Breast epithelium (tissue), 3 donors: ENCODE measurements at regions not wholly inside any gene's neighbourhood (a gene's known extent, or its start where the extent isn't known, plus 50 kb on each side); places are given as distances from the start of the nearest gene placed in this dataset.

ENCODE experiments used
- POLR2A ChIP-seq: fragments of 450-650 bp; IDR thresholded peaks from one replicate; pipeline ENCODE4 v1.6.1; 2016; ENCODE audit warnings: antibody characterized with exemption, mild to moderate bottlenecking, moderate library complexity
- POLR2AphosphoS5 ChIP-seq, 3 donors: sonication (generic); formaldehyde crosslinking; IDR thresholded peaks; one replicate each; pipeline ENCODE4 v1.6.1; 2017; ENCODE audit warnings: antibody characterized with exemption in 3 of 3
- TF ChIP-seq, protein P1 (sequence below), 3 donors: fragments of 450-650 bp; IDR thresholded peaks; one replicate each; pipeline ENCODE4 v1.5.1; 2016 to 2017; ENCODE audit warnings: antibody characterized with exemption in 3 of 3, mild to moderate bottlenecking in 3 of 3, moderate library complexity in 3 of 3

DNA sequence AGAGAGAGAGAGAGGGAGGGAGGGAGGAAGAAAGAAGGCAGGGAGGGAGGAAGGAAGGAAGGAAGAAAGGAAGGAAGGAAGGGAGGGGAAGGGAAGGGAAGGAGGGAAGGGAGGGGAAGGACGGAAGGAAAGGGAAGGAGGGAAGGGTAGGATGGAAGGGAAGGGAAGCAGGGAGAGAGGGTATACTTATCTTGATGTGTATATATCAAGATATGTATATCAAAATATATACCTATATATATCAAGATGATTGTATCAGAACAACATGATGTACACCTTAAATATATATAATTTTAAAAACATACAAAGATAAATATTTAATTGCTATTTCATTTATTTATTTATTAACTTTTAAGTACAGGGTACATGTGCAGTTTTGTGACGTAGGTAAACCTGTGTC lies 96.8 kb upstream of the ADAMTS16 start:
- TF ChIP-seq, protein P1, sequence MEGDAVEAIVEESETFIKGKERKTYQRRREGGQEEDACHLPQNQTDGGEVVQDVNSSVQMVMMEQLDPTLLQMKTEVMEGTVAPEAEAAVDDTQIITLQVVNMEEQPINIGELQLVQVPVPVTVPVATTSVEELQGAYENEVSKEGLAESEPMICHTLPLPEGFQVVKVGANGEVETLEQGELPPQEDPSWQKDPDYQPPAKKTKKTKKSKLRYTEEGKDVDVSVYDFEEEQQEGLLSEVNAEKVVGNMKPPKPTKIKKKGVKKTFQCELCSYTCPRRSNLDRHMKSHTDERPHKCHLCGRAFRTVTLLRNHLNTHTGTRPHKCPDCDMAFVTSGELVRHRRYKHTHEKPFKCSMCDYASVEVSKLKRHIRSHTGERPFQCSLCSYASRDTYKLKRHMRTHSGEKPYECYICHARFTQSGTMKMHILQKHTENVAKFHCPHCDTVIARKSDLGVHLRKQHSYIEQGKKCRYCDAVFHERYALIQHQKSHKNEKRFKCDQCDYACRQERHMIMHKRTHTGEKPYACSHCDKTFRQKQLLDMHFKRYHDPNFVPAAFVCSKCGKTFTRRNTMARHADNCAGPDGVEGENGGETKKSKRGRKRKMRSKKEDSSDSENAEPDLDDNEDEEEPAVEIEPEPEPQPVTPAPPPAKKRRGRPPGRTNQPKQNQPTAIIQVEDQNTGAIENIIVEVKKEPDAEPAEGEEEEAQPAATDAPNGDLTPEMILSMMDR (IDR thresholded peaks at IDR 0.05) = no peak
- TF ChIP-seq POLR2AphosphoS5 (IDR thresholded peaks at IDR 0.05) (no peak), POLR2A (no peak)
